Lung microvascular endothelial cell (primary cell): ENCODE measurements at regions not wholly inside any gene's neighbourhood (a gene's known extent, or its start where the extent isn't known, plus 50 kb on each side); places are given as distances from the start of the nearest gene placed in this dataset.
"Not testable (repeated sequence)": the region's sequence is repeated elsewhere in the genome, so short reads cannot be mapped to it uniquely, and the experiment has no call there.

Experiments used
- DNase-seq, 2 donors: peaks; one replicate each; pipeline versions ENCODE4 v3.0.0 to v3.0.0-alpha.2; 2010; ENCODE audit warnings: low read depth in 2 of 2

DNA sequence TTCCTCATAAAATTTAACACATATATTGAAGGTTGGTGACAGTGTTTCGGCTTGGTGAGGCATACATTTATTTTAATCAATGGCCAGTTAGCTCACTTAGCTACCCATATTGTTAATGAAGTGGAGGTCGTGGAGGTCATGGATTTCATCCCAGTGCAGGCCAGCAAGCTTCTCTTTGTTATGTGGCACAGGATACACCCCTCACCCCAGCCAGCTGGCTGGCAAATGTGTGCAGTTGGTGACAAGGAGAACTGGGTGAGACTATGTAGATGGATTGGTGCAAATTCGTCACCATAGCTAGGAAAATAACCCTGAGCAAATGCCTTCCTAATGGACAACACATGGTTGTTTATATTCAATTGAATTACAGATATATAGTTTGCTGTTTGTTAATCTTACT, 50.5 kb upstream of the FOXP2 start:
- peak in 1 of 2 donors; percentile 22 for DNase-seq

DNA sequence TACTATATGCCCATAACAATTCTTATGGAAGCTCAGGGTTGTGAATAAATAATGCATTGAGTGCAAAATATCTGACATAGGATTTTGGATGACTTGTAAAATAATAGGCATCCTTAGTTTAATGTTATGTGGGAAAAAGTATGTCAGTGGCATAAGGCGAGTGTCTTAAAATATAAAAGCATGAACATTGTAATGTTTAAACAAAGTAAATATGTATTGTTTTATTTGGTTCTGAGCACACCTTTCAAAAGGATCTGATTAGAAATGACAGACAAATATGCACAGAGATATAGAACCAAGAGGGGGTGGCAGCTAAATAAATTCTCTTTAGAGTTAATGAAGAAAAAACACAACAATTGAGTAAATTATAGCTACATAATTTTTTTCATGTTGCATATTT, 51.3 kb upstream of the FOXP2 start:
- DNase-seq, result no peak

DNA sequence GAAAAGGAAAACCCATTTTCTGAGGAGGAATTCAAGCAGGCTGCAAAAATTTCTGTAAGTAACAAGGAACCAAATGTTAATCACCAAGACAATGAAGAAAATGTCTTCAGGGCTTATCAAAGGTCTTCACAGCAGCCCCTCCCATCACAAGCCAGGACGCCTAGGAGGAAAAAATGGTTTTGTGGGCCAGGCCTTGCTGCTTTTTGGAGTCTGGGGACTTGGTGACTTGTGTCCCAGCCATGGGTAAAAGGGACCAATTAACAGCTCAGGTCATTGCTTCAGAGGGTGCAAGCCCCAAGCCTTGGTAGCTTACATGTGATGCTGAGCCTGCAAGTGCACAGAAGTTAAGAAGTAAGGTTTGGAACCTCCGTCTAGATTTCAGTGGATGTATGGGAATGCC, 55.7 kb upstream of the FOXP2 start:
- DNase-seq, result no peak

DNA sequence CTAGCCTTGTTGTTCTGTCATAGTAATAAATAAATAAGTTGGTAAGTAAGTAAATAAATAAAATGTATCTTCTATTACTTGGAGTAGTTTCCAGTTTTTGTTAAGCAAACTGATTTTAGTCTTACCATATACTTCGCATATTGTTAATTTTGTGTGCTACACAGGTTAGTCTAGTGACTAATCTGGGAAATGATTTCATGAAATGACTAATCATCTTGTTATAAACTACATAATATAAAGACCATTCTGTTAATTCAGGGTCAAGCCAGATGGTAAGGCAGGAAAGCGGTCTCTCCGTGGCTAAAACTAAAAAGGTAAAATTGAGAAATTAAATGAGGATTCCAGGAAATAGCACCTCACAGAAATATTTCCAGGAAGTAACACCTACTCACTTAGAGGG, 58.5 kb upstream of the FOXP2 start:
- DNase-seq, result peak in 1 of 2 donors; percentile 5

DNA sequence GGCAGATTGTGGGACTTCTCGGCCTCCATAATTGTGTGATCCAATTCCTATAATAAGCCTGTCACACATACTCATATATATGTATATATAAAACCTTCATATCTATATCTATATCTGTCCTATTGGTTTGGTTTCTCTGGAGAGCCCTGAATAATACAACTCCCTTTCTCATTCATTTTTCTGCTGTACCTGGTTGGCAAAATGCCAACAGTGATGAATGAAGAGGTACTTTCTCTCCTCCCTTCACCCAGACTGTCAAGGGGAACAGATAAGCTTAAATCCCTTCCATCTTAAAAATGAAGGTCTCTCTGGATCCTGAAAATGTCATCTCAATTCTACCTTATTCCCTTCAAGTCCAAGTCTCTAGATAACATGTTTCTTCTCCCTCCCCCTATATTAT, 60.3 kb upstream of the FOXP2 start:
- DNase-seq, result no peak

DNA sequence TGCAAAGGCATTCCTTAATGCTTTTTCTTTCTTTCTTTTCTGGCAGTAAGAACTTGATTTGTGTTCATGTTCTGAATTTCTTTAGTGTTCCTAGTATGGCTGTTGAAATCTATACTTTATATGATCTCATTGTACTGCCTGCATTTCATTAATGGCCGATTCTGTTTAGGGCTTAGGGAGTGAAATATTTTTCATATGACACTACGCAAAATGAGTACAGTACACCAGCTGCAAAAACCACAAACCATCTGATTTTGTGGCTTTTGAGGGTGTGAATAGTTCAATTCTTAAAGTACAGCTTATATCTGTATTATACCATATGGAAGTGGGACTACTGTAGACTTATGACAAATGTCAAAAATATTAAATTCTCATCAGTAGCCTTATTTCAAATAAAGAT, 69.1 kb upstream of the FOXP2 start:
- no peak for DNase-seq

DNA sequence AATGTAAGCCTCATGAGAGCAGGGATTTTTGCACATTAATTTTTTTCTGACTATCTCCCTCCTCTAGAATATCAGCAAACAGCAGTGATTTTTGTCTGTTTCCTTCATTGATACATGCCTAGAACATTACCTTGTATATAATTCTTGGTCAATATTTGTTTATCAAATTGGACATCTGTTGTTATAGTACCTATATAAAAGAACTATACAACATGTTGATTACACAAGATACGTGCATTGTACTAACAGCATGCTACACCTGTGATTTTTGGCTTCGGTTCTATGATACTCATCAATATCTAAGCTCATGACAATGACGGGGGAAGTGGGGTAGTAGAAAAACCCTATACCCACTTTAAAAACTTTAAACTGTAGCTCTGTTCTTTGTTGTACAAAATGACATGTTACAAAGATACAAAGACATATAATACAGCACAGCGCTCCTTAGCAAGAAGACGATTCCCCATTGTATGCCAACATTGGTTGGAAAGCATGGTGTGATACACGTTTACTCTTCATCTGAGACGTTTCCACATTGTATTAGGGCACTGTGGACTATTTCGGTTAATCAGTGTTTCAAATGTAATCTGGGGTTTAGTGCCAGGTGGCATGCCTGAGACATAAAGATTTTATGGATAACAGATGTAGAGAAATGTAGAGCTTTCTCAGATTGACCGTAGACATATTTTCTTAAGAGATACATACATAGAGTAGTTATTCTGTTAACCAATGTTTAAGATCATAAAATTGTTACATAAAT, 70.5 kb upstream of the FOXP2 start:
- DNase-seq, result no peak

DNA sequence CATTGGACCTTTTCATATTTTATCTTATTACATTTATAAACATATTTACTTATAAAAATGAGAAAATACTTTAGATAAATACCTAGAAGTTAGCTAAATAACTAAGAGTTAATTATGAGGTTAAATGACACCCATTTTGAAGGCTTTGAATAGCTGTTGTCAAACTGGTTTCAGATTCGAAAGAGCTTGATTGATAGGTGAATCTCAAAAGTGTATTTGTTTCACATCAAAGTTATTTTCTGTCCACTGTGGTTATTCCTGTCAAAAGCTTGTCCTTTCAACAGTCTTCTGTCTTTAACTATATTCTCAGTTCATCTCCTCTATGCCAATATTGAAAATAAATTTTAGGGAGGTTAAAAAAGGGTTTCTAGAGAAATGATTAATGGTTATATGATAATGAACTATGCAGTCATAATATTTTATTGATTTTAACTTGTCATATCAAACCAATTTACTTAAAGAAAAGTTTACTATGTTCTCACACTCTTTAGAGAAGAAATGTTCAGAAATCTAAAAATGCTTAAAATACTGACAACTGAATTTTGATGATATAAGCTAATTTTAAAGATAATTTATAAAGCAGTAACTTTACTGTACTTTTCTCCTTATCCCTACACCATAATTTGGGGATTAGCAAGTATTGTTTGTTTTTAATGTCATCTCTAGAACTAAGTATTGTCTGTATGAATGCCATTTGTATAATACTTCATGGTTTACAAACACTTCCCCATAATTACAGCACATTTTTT, 72.0 kb upstream of the FOXP2 start:
- no peak for DNase-seq

DNA sequence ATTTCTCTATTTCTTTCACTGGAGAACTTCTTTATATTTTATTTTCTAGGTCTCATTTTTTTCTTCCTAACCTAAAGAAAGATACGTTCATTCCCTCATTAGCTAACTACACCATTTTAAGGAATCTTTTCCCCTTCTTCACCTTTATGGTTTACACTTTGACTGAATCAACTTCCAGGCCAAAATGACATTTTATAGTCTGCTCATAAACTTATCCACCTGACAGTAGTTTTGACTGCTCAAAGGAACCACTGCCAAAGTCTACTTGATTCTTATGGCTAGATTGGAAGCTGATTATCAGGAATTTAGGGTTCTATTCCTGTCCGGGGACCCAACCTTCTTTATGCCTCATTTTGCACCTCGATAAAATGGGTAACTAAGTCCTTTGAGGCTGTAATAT, 73.0 kb upstream of the FOXP2 start:
- DNase-seq, result no peak

DNA sequence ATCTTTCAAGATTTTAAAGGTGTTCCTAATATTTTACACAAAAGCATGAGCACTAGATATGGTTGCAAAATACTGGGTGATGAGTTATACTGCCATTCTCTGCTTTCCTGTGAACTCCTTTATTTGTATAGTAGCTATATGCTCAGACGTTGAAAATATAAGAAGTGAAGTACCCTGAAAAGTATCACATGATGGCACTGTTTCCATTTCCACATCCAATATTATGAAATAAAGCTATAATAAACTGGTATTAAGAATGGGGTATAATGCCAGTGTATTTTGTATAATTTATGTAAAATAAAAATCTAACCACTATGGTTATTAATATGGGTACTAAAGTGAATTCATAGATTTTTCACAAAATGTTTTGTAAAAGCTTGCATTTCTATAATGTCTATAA, 79.6 kb upstream of the FOXP2 start:
- peak in 1 of 2 donors; percentile 10 for DNase-seq

DNA sequence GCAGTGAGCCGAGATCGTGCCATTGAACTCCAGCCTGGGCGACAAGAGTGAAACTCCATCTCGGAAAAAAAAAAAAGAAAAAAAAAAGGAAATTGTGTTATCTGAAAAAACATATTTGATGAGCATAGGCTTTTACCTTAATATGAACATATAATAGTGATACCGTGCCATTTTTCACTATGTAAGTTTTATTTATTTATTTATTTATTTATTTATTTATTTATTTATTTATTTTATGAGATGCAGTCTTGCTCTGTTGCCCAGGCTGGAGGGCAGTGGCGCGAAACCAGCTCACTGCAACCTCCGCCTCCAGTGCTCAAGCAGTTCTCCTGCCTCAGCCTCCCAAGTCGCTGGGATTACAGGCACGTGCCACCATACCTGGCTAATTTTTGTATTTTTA, 85.2 kb upstream of the FOXP2 start:
- not testable (repeated sequence) for DNase-seq

DNA sequence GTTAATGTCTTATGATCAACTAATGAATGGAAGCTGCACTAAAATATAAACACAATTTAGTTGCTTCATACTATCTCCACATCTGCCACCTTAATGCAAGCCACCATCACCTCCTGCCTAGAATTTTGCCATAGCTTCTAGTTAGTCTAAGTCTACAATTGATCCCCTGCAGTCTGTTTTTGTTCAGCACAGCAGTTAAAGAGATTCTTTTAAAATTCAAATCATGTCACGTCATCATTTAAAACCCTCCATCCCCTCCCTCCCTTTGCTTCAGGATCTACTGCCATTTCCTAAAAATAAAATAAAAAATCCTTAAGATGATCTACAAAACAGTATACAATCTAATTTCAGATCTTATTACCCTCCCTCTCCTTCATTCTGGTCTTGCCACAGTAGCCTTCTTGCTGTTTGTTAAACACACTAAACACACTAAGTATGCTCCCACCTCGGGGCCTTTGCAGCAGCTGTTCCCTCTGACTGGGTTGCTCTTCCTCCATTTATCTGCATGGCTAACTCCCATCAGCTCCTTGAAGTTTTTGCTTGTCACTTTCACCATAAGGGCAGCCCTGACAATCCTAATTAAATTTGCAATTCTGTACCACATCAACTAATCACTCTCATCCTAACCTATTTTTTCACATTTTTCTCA, 97.0 kb upstream of the FOXP2 start:
- no peak for DNase-seq

DNA sequence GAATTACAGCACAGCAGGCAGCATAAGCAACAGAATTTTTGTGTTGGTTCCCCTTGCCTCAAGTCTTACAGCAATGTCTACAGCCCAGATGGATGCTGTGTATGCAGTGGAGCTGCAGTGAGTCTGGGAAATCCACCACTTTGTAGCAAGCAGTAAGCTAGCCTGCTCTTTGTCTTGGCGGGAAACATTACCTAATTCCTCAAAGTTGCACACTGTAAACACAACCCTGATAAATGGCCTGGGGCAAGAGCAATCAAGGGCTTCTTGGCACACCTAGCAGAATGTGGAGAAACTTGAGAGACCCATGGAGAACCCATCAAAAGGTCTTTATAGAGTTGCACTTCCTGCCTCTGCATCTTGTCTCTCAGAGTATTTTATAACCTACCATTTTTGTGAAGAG, 102.0 kb upstream of the FOXP2 start:
- no peak for DNase-seq

DNA sequence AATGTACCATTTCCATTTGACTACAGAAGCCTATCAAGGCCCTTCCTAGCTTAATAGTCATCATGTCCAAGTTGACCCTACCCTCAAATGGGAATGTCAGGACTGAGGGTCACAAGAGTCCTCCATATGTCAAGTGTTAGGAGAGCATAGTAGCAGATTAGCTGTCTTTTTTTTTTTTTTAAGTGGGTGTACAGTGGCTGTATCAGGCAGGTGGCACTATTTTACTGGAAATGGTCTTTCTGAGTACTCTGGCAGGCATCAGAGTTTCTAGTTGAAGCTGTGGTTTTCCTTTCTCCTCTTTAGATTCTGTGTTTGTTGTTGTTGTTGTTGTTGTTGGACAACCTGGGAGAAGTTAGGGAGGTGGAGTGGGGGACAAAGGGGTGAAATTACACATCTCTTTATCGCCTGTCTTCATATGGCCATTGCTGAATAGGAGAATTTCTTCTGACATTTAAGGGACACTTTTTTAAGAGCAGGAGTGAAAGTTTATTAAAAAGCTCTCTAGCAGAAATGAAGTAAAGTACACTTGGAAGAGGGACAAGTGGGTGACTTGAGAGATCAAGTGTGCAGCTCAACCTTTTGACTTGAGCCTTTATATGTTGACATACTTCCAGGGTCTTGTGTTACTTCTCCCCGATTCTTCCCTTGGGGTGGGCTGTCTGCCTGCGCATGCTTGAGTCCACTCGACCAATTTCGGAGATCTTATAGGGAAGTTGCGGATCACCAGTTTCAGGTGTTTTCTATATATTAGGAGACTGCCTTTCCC, 104.1 kb upstream of the FOXP2 start:
- peak in 1 of 2 donors; percentile 38 for DNase-seq

DNA sequence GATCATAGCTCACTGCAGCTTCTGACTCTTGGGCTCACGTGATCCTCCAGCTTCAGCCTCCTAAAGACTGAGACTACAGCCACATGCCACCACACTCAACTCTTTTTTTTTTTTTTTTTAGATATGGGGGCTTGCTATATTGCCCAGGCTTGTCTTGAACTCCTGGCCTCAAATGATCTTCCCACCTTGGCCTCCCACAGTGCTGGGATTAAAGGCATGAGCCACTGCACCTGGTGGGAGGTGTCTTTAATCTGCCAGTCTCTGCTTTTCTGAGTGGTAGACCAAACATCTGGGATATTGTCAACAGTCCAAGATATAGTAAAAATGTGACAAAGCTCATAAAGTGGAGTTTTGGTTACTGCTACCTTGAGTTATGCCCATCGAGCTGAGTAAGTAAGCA, 104.9 kb upstream of the FOXP2 start:
- DNase-seq, result no peak

DNA sequence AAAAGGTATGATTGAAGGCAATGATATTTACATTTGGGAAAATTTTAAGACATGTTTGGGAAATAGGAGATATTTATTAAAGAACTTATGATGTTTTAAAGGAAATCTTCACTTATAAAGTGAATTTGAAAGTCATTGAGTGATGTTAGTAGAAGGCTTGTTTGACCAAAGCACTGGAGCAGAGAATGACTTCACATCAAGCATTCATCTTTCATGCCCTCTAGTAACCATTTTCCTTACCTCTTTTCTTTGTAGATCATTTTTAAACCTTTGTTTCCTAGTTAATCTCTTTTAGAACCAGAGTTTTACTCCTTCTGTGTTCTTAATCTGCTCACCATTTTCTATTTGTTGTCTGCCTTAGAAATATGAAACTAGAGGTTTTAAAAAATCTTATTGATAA, 111.3 kb upstream of the FOXP2 start:
- no peak for DNase-seq

DNA sequence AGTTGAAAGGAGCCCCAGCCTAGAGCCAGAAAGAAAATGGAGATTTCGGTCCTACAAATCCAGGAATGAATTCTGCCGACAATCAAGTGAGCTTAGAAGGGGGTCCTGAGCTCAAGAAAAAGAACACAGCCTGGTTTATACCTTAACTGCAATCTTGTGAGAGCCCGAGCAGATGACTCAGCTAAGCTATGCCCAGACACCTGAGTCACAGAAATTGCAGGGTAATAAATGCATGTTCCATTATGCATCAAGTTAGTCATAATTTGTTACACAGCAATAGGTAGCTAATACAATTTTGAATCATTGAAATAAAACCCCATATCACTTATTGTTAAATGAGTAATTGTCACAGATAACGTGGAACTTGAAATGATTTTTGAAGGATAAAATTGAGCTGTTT, 111.8 kb upstream of the FOXP2 start:
- DNase-seq, result no peak

DNA sequence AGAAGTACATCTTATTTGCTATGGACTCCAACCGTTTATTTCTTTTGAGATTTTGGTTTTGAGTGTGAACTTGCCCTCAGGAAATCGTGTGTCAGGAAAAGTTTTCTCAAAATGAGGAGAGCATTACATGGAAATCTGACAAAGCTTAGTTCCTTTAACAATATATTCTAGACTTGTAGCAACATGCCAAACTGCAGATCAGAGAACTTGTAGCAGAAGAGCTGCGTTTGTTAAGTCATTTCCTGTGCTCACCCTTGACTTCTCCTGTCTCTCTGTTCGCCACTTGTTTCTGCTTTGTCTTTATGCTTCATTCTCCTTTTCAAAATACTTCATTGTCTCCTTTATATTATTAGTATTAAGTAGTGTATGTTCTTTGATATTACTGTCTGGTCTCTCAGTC, 116.6 kb upstream of the FOXP2 start:
- DNase-seq, result peak in 1 of 2 donors; percentile 3

DNA sequence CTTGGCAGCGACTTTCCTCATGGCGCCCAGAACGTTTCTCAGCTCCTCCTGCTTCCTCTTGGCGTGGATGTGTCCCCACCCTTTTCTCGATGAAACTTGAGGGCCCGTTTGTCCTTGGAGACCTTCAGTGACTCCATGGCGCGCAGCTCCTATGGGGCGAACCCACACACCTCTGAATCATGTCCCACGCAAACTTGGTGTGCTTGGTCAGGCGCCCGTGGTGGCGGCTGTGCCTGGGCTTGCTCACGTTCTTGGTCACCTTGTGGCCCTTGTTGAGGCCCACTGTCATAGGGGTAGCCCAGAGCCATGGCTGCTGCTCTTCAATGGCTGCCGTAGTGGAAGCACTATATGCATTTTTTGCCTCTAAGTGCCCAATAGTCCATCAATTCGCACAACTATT, 117.5 kb upstream of the FOXP2 start:
- no peak for DNase-seq

DNA sequence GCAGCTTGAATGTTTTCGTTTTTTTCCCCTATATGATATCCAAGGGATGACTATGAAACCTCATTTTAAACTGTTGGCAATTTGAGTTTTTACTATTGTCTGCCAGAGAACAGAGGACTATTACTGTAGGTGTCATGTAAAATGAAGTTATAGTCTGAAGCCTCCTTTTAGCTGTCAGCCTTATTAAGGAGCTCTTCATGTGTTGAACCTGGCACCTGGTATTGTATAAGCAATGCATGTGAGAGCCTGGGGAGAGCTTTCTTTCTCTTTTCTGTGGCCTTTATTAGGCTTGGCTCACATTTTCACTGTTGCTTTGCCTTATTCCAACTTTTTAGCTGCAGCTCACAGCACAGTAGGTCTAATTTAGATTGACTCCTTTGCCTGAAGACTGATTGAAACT, 119.1 kb upstream of the FOXP2 start:
- DNase-seq, result no peak

DNA sequence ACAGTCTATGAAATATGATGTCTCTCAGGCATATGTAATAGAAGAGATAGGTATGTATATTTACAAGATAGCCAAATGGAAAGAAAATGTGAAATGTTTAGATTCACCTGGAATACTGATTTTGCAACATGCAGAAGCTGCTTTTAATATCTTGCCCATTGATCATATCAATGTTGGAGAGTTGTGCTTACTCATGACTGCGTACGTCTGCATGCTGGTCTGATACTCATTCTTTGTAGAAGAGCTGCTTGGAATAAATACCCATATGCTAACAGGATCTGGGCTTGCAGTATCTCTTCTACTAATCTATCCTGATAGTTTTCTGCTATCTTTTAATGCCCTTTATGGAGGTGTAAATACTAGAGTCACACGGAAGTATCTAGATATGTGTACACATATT, 120.6 kb upstream of the FOXP2 start:
- no peak for DNase-seq
